K562 (cell line): ENCODE measurements at regions not wholly inside any gene's neighbourhood (a gene's known extent, or its start where the extent isn't known, plus 50 kb on each side); places are given as distances from the start of the nearest gene placed in this dataset.

ENCODE experiments used
- ATAC-seq: fragments of 200-7000 bp; cut with Tn5 transposase; 3 replicates; pipeline ENCODE4 v1.9.1; 2020; ENCODE audit warnings: moderate library complexity
- BruUV-seq: library from RNA; stranded (reverse); fragments of 400-500 nt; replicated peaks from 2 replicates; lab custom pipeline; 2021; lab: Mats Ljungman, UMichigan
- CTCF ChIA-PET: fragments of 300-600 bp; formaldehyde crosslinking; extraction: SDS; loops from one replicate; lab custom pipeline; 2021; ENCODE audit warnings: low intra/inter-chr PET ratio; lab: Yijun Ruan, JAX
- POLR2A ChIA-PET: fragments of 300-600, 350-650 bp; sonication (Branson Sonifier 250); formaldehyde crosslinking; extraction: SDS; loops from one replicate; lab custom pipeline; 2021; ENCODE audit warnings: antibody characterized with exemption, inconsistent platforms; lab: Yijun Ruan, JAX
- DNase-seq, 4 experiments: peaks; one replicate each; pipeline versions ENCODE4 v3.0.0 to v3.0.0-alpha.2; 2011 to 2018; ENCODE audit warnings: low spot score in 3 of 4, mixed read lengths in 3 of 4; ENCODE audit errors: extremely low read depth in 1 of 4
- FAIRE-seq: peaks from 2 replicates; lab custom pipeline; 2011; peaks lifted over from hg19 to GRCh38; lab: Jason Lieb, UNC
- H2AFZ ChIP-seq: 2 replicates; pipeline ENCODE4 v1.6.0; 2011; ENCODE audit warnings: low read depth, low read length, control low read depth, inconsistent platforms
- H3K27ac ChIP-seq: fragments of 200-600 bp; 3 replicates; pipeline ENCODE4 v1.8.0; 2011; ENCODE audit warnings: low read depth, mild to moderate bottlenecking, control low read depth, inconsistent platforms, low read length, moderate library complexity, mixed read lengths; ENCODE audit errors: extremely low read depth
- H3K27me3 ChIP-seq, 2 experiments: fragments of 300-600 bp in 1 of 2; 2 replicates in 1 of 2; 3 replicates in 1 of 2; pipeline versions ENCODE4 v1.6.0 to v1.8.0; 2011; ENCODE audit warnings: inconsistent platforms in 2 of 2, low read length in 2 of 2, mild to moderate bottlenecking in 1 of 2, mixed read lengths in 1 of 2, moderate library complexity in 1 of 2; ENCODE audit not compliant: control insufficient read depth in 2 of 2, insufficient read depth in 2 of 2
- H3K36me3 ChIP-seq: fragments of 300-600 bp; 3 replicates; pipeline ENCODE4 v1.8.0; 2011; ENCODE audit warnings: mild to moderate bottlenecking, low read length, inconsistent platforms; ENCODE audit not compliant: control insufficient read depth, insufficient read depth
- H3K4me1 ChIP-seq, 2 experiments: fragments of 200-600 bp in 1 of 2; replicated peaks in 1 of 2; 2 replicates in 1 of 2; 3 replicates in 1 of 2; pipeline versions ENCODE4 v1.5.1 to v1.8.0; 2011; ENCODE audit warnings: inconsistent platforms in 2 of 2, low read length in 2 of 2, mild to moderate bottlenecking in 1 of 2, mixed read lengths in 1 of 2, moderate library complexity in 1 of 2; ENCODE audit not compliant: control insufficient read depth in 2 of 2, insufficient read depth in 2 of 2
- H3K4me2 ChIP-seq: 2 replicates; pipeline ENCODE4 v1.6.1; 2011; ENCODE audit warnings: low read length, control low read depth, inconsistent platforms, mixed read lengths; ENCODE audit not compliant: insufficient read depth
- H3K4me3 ChIP-seq: fragments of 200-600 bp; sonication (generic), shearing (Covaris generic); 2 replicates; pipeline ENCODE4 v1.5.1; 2016; ENCODE audit warnings: control low read depth, inconsistent platforms
- H3K79me2 ChIP-seq: fragments of 200-600 bp; 3 replicates; pipeline ENCODE4 v1.8.0; 2011; ENCODE audit warnings: low read length, inconsistent platforms; ENCODE audit not compliant: control insufficient read depth, insufficient read depth
- H3K9ac ChIP-seq, 2 experiments: 2 replicates each; pipeline versions ENCODE4 v1.6.0 to v1.6.1; 2011; ENCODE audit warnings: low read depth in 2 of 2, low read length in 2 of 2, control low read depth in 1 of 2, inconsistent platforms in 1 of 2, mild to moderate bottlenecking in 1 of 2, mixed read lengths in 1 of 2; ENCODE audit not compliant: insufficient read depth in 1 of 2
- H3K9me1 ChIP-seq: one replicate; pipeline ENCODE4 v1.6.0; 2011; ENCODE audit warnings: inconsistent platforms, mild to moderate bottlenecking, low read length, moderate library complexity; ENCODE audit not compliant: control insufficient read depth, insufficient read depth
- H3K9me3 ChIP-seq: replicated peaks from 2 replicates; pipeline ENCODE4 v1.5.1; 2011; ENCODE audit warnings: low read depth, low read length, inconsistent platforms; ENCODE audit not compliant: control insufficient read depth, insufficient read depth
- H4K20me1 ChIP-seq: replicated peaks from 2 replicates; pipeline ENCODE4 v1.6.1; 2011; ENCODE audit warnings: low read length, inconsistent platforms, mixed read lengths; ENCODE audit not compliant: control insufficient read depth, insufficient read depth
- ARID1B ChIP-seq: fragments of 450-650 bp; IDR thresholded peaks from 2 replicates; pipeline ENCODE4 v1.6.1; 2016; ENCODE audit warnings: antibody characterized with exemption, mild to moderate bottlenecking, inconsistent platforms
- CXXC5 ChIP-seq: fragments of 250-450 bp; sonication (Bioruptor Pico); IDR thresholded peaks from 2 replicates; pipeline ENCODE4 v1.8.0; 2022; ENCODE audit warnings: inconsistent platforms, mild to moderate bottlenecking, moderate library complexity
- HNRNPK ChIP-seq: fragments of 200-400 bp; formaldehyde crosslinking; IDR thresholded peaks from one replicate; pipeline ENCODE4 v1.6.1; 2018; ENCODE audit warnings: mild to moderate bottlenecking, low read depth, low read length; ENCODE audit not compliant: poor library complexity, severe bottlenecking
- LARP7 ChIP-seq: fragments of 450-650 bp; IDR thresholded peaks from 2 replicates; pipeline ENCODE4 v1.6.1; 2016
- MAX ChIP-seq: sonication (generic); formaldehyde crosslinking; IDR thresholded peaks from 2 replicates; pipeline ENCODE4 v1.9.0; 2022; ENCODE audit warnings: mild to moderate bottlenecking, missing genetic modification reagents
- MECOM ChIP-seq: fragments of 250-450 bp; sonication (Bioruptor Pico); IDR thresholded peaks from 2 replicates; pipeline ENCODE4 v1.8.0; 2022; ENCODE audit warnings: inconsistent platforms
- PHB ChIP-seq: fragments of 250-450 bp; sonication (Bioruptor Pico); IDR thresholded peaks from 2 replicates; pipeline ENCODE4 v1.5.0; 2021
- PML ChIP-seq: IDR thresholded peaks from 2 replicates; pipeline ENCODE4 v1.6.1; 2012; ENCODE audit warnings: low read length, inconsistent platforms
- RAD51 ChIP-seq: fragments of 450-650 bp; IDR thresholded peaks from 2 replicates; pipeline ENCODE4 v1.7.1; 2016; ENCODE audit warnings: low read depth, mild to moderate bottlenecking, borderline replicate concordance
- SAFB ChIP-seq: fragments of 200-400 bp; formaldehyde crosslinking; IDR thresholded peaks from 2 replicates; pipeline ENCODE4 v1.6.1; 2017; ENCODE audit warnings: low read depth, low read length, borderline replicate concordance
- TARDBP ChIP-seq: fragments of 450-650 bp; IDR thresholded peaks from 2 replicates; pipeline ENCODE4 v1.6.1; 2016
- TGIF2 ChIP-seq: sonication (generic); formaldehyde crosslinking; IDR thresholded peaks from 2 replicates; pipeline ENCODE4 v1.8.1; 2022; ENCODE audit warnings: mild to moderate bottlenecking, missing genetic modification reagents, moderate library complexity
- THAP7 ChIP-seq: fragments of 250-450 bp; sonication (Bioruptor Pico); IDR thresholded peaks from 2 replicates; pipeline ENCODE4 v1.5.0; 2021
- ZFX ChIP-seq: sonication (generic); formaldehyde crosslinking; IDR thresholded peaks from 2 replicates; pipeline ENCODE4 v1.8.0; 2022; ENCODE audit warnings: mild to moderate bottlenecking, missing genetic modification reagents, moderate library complexity
- ZNF239 ChIP-seq: fragments of 250-450 bp; sonication (Bioruptor Pico); IDR thresholded peaks from 2 replicates; pipeline ENCODE4 v1.4.0; 2020; ENCODE audit warnings: mild to moderate bottlenecking
- WGBS: fragments of 100-300 bp; shearing (Covaris generic); methylation state at CpG from one replicate; pipeline ENCODE4 v1.1.6; 2016; ENCODE audit warnings: low coverage, mixed read lengths; ENCODE audit not compliant: insufficient coverage; ENCODE audit errors: missing lambda C conversion rate; 5-methylcytosine and 5-hydroxymethylcytosine counted together
- in situ Hi-C: fragments of 300-500 bp; cut with MboI; formaldehyde crosslinking; loops from 4 replicates; pipeline ENCODE4 v1.15.0; 2018; ENCODE audit warnings: inconsistent platforms, mixed read lengths
- intact Hi-C: fragments of 100-400 bp; cut with micrococcal nuclease; formaldehyde crosslinking; loops from 2 replicates; pipeline ENCODE4 v1.14.2; 2022
- TF ChIP-seq, protein P1 (sequence below): fragments of 250-450 bp; sonication (Bioruptor Pico); IDR thresholded peaks from 2 replicates; pipeline ENCODE4 v1.6.1; 2021; ENCODE audit warnings: mild to moderate bottlenecking

DNA sequence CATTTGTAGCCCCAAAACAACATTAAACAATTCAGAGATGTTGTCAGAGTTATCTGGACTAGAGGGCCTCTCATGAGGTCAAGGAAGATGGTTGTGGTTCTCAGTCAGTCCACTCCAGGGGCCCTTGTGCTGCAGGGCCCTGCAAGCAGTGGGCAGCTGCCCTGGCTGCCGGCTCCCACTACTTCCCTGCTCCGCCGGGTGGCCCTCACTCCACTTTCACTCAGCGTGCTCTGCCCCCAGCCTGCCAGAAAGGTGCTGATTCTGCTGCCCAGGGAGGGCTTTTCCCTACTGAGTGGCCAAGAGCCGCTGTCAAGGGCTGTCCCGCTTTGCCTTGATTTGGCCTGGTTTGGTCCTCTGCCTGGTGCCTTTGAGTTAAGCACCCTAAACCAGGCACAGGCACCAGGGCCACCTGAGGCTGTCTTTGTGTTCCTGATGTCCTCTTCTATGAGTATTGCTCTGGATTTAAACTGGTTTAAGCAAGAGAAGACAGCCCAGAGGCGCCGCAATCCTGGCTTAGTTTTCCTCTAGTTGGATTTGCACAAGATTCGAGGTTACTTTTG is 117.2 kb downstream of the GADD45G start:
- Histone ChIP-seq H4K20me1 (no peaks in the 10 kb centered on the region), H3K9me1 (no peaks in the 10 kb centered on the region), H3K4me3 (no peak overlapping the region), H2AFZ (no peak overlapping the region), H3K27ac (no peak overlapping the region), H3K36me3 (no peaks in the 10 kb centered on the region), H3K9ac (no peak overlapping the region), H3K4me2 (no peak overlapping the region), H3K27me3 (peaks cover 0 to 4% of the 10 kb centered on the region in 2 experiments; a peak in 2 of 5 replicates), H3K9me3 (no peaks in the 10 kb centered on the region), H3K79me2 (no peaks in the 10 kb centered on the region), H3K4me1 (no peaks in the 10 kb centered on the region)
- FAIRE-seq: no peak
- no peak for DNase-seq
- no peak for TF ChIP-seq THAP7 (CRISPR knock-in tag)
- TF ChIP-seq SAFB: no peak
- TF ChIP-seq TGIF2 (CRISPR knock-in tag): no peak
- TF ChIP-seq TARDBP: no peak
- no peak for TF ChIP-seq MAX (CRISPR knock-in tag)
- no peak for TF ChIP-seq MECOM (CRISPR knock-in tag)
- TF ChIP-seq HNRNPK: no peak
- TF ChIP-seq ZFX (CRISPR knock-in tag): no peak
- no peak for TF ChIP-seq PHB (CRISPR knock-in tag)
- no peak for TF ChIP-seq ARID1B
- no peak for TF ChIP-seq ZNF239
- no peak for TF ChIP-seq LARP7
- TF ChIP-seq, protein P1, sequence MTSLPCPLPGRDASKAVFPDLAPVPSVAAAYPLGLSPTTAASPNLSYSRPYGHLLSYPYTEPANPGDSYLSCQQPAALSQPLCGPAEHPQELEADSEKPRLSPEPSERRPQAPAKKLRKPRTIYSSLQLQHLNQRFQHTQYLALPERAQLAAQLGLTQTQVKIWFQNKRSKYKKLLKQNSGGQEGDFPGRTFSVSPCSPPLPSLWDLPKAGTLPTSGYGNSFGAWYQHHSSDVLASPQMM (CRISPR knock-in tag): no peak
- TF ChIP-seq CXXC5: no peak
- TF ChIP-seq PML: no peak
- TF ChIP-seq RAD51: no peak
- in situ Hi-C loops: no loop called here
- CTCF ChIA-PET: no interaction called here
- intact Hi-C loops: no loop called here
- POLR2A ChIA-PET: no interaction called here
- no peak for ATAC-seq
- no TSS peak for BruUV-seq
- WGBS: 1% methylated on average over 9 of the region's 9 CpGs
